GM23338 (cell line): ENCODE measurements at regions not wholly inside any gene's neighbourhood (a gene's known extent, or its start where the extent isn't known, plus 50 kb on each side); places are given as distances from the start of the nearest gene placed in this dataset.

Experiments used
- ATAC-seq: fragments of 200-7000 bp; cut with Tn5 transposase; 3 replicates; pipeline ENCODE4 v1.9.1; 2020
- DNase-seq: peaks from one replicate; pipeline ENCODE4 v3.0.0-alpha.2; 2015; ENCODE audit warnings: low spot score
- H2AFZ ChIP-seq: fragments of 200-600 bp; sonication (generic); 2 replicates; pipeline ENCODE4 v1.8.0; 2016; ENCODE audit warnings: antibody characterized with exemption, mild to moderate bottlenecking, moderate library complexity
- H3F3A ChIP-seq: fragments of 200-600 bp; sonication (generic); replicated peaks from 2 replicates; pipeline ENCODE4 v1.8.0; 2017; ENCODE audit warnings: antibody characterized with exemption, mixed run types, low read depth
- H3K27ac ChIP-seq: fragments of 200-600 bp; sonication (generic); 2 replicates; pipeline ENCODE4 v1.6.1; 2016; ENCODE audit warnings: low read depth
- H3K27me3 ChIP-seq: fragments of 200-600 bp; sonication (generic); 2 replicates; pipeline ENCODE4 v1.8.0; 2016; ENCODE audit warnings: mild to moderate bottlenecking, mixed run types, moderate library complexity; ENCODE audit not compliant: insufficient read depth
- H3K36me3 ChIP-seq: fragments of 200-600 bp; sonication (generic); 2 replicates; pipeline ENCODE4 v1.8.0; 2016; ENCODE audit warnings: mild to moderate bottlenecking; ENCODE audit not compliant: insufficient read depth
- H3K4me1 ChIP-seq: fragments of 200-600 bp; sonication (generic); 2 replicates; pipeline ENCODE4 v1.8.0; 2016; ENCODE audit warnings: mild to moderate bottlenecking, moderate library complexity; ENCODE audit not compliant: insufficient read depth
- H3K4me2 ChIP-seq: fragments of 200-600 bp; sonication (generic); 2 replicates; pipeline ENCODE4 v1.7.1; 2017; ENCODE audit warnings: mixed run types
- H3K4me3 ChIP-seq: fragments of 200-600 bp; sonication (generic); 2 replicates; pipeline ENCODE4 v1.6.1; 2016; ENCODE audit warnings: mixed run types
- H3K79me2 ChIP-seq: fragments of 200-600 bp; sonication (generic); replicated peaks from 2 replicates; pipeline ENCODE4 v1.8.0; 2017; ENCODE audit warnings: mild to moderate bottlenecking; ENCODE audit not compliant: insufficient read depth
- H3K9me2 ChIP-seq: fragments of 200-600 bp; sonication (generic); 2 replicates; pipeline ENCODE4 v1.8.0; 2017; ENCODE audit not compliant: insufficient read depth
- H4K20me1 ChIP-seq: fragments of 200-600 bp; sonication (generic); replicated peaks from 2 replicates; pipeline ENCODE4 v1.8.0; 2017; ENCODE audit warnings: mild to moderate bottlenecking; ENCODE audit not compliant: insufficient read depth
- H3K27ac Mint-ChIP-seq: 2 replicates; pipeline ENCODE4 v1.8.0; 2020; ENCODE audit warnings: inconsistent platforms, mild to moderate bottlenecking, moderate library complexity, mixed read lengths
- H3K27me3 Mint-ChIP-seq: 3 replicates; pipeline ENCODE4 v1.8.0; 2022; ENCODE audit warnings: low read depth, mild to moderate bottlenecking, moderate library complexity, mixed read lengths, inconsistent platforms; ENCODE audit not compliant: insufficient read depth, poor library complexity
- H3K36me3 Mint-ChIP-seq: 3 replicates; pipeline ENCODE4 v1.8.0; 2021; ENCODE audit warnings: low read depth, mild to moderate bottlenecking, inconsistent platforms, moderate library complexity, mixed read lengths
- H3K4me1 Mint-ChIP-seq: 3 replicates; pipeline ENCODE4 v1.8.0; 2020; ENCODE audit warnings: mild to moderate bottlenecking, inconsistent platforms, mixed read lengths
- H3K4me3 Mint-ChIP-seq: 3 replicates; pipeline ENCODE4 v1.8.0; 2021; ENCODE audit warnings: moderate library complexity, mild to moderate bottlenecking, inconsistent platforms, mixed read lengths
- H3K9me3 Mint-ChIP-seq: 3 replicates; pipeline ENCODE4 v1.8.0; 2020; ENCODE audit warnings: moderate library complexity, mild to moderate bottlenecking, inconsistent platforms, mixed read lengths
- CREB1 ChIP-seq: fragments of 250-450 bp; sonication (Bioruptor Pico); IDR thresholded peaks from 2 replicates; pipeline ENCODE4 v1.5.0; 2020; ENCODE audit warnings: low read depth, mild to moderate bottlenecking, moderate library complexity
- CTCF ChIP-seq, 2 experiments: fragments of 200-600 bp in 1 of 2; sonication (generic) in 1 of 2; conservative IDR thresholded peaks; 2 replicates each; pipeline versions ENCODE4 v1.5.1 to v1.6.1; 2016 to 2017; ENCODE audit warnings: antibody characterized with exemption in 2 of 2, low read depth in 2 of 2, mild to moderate bottlenecking in 2 of 2, moderate library complexity in 1 of 2
- ETS1 ChIP-seq: IDR thresholded peaks from 2 replicates; pipeline ENCODE4 v1.6.1; 2016; ENCODE audit warnings: antibody characterized with exemption
- EZH2 ChIP-seq: fragments of 200-600 bp; sonication (generic); IDR thresholded peaks from one replicate; pipeline ENCODE4 v1.8.0; 2017; ENCODE audit warnings: antibody characterized with exemption, mild to moderate bottlenecking, low read depth; ENCODE audit not compliant: unreplicated experiment
- EZH2phosphoT487 ChIP-seq: fragments of 200-600 bp; sonication (generic); IDR thresholded peaks from one replicate; pipeline ENCODE4 v1.8.1; 2018; ENCODE audit warnings: antibody characterized with exemption; ENCODE audit not compliant: unreplicated experiment
- JUNB ChIP-seq: IDR thresholded peaks from one replicate; pipeline ENCODE4 v1.6.1; 2016; ENCODE audit warnings: antibody characterized with exemption; ENCODE audit not compliant: unreplicated experiment
- NANOG ChIP-seq: IDR thresholded peaks from 2 replicates; pipeline ENCODE4 v1.6.1; 2016; ENCODE audit warnings: antibody characterized with exemption, borderline replicate concordance
- REST ChIP-seq: IDR thresholded peaks from one replicate; pipeline ENCODE4 v1.6.1; 2018; ENCODE audit warnings: antibody characterized with exemption; ENCODE audit not compliant: unreplicated experiment
- ZNF114 ChIP-seq: fragments of 250-450 bp; sonication (Bioruptor Pico); IDR thresholded peaks from 2 replicates; pipeline ENCODE4 v1.5.0; 2020; ENCODE audit warnings: mild to moderate bottlenecking, moderate library complexity

DNA sequence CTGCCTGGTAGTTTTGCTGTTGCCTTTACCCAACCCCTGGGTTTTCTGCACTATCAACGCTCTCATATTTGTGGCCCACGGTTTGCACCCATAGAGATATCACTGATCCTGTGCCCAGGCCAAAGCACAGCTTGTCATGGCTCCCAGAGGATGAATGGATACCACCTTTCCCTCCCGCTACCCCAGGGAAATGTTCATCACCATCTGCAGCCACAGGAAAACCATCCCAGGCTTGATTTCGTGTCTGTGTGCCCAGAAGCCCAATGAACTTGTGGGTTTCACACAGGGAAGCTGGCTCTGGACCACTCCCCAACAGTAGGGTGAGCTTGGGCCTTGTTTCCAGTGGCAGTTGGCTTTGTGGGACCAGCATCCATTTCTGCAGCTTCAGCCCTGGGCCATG is 143.1 kb upstream of the GDF10 start (continued):
- TF ChIP-seq EZH2phosphoT487, result no peak
- no peak for TF ChIP-seq CREB1 (CRISPR knock-in tag)
- TF ChIP-seq NANOG, result no peak

GRCh38 chr10:47158116-47159071 is 141.6 kb upstream of the GDF10 start:
- no peak for ATAC-seq
- no peak overlapping the region for H3K27ac Mint-ChIP-seq
- no peak overlapping the region for H3K4me3 ChIP-seq
- H2AFZ ChIP-seq, result no peak overlapping the region
- no peak overlapping the region for H3K4me2 ChIP-seq
- no peak overlapping the region for H3K27ac ChIP-seq
- peaks cover 6% of the 10 kb centered on the region for H3K27me3 Mint-ChIP-seq
- no peaks in the 10 kb centered on the region for H3K27me3 ChIP-seq
- no peak for DNase-seq
- peaks cover 4% of the 10 kb centered on the region; the same call in 1 of the 2 replicates for H3K36me3 ChIP-seq
- H3K4me1 Mint-ChIP-seq, result peaks cover under 1% of the 10 kb centered on the region; the same call in 2 of the 3 replicates
- no peak overlapping the region for H3K4me3 Mint-ChIP-seq
- no peaks in the 10 kb centered on the region for H4K20me1 ChIP-seq
- no peaks in the 10 kb centered on the region for H3F3A ChIP-seq
- H3K4me1 ChIP-seq, result no peaks in the 10 kb centered on the region
- H3K36me3 Mint-ChIP-seq, result peaks cover 6% of the 10 kb centered on the region; the same call in 2 of the 3 replicates
- H3K9me2 ChIP-seq, result no peaks in the 10 kb centered on the region
- TF ChIP-seq CREB1 (CRISPR knock-in tag) (no peak), NANOG (no peak), CTCF (conservative IDR thresholded peaks at IDR 0.05; ENCODE audit: low read depth in 2 of 2) (no peak), ZNF114 (CRISPR knock-in tag) (no peak), ETS1 (no peak)
- no peaks in the 10 kb centered on the region for H3K79me2 ChIP-seq
- peaks cover 29% of the 10 kb centered on the region for H3K9me3 Mint-ChIP-seq

DNA sequence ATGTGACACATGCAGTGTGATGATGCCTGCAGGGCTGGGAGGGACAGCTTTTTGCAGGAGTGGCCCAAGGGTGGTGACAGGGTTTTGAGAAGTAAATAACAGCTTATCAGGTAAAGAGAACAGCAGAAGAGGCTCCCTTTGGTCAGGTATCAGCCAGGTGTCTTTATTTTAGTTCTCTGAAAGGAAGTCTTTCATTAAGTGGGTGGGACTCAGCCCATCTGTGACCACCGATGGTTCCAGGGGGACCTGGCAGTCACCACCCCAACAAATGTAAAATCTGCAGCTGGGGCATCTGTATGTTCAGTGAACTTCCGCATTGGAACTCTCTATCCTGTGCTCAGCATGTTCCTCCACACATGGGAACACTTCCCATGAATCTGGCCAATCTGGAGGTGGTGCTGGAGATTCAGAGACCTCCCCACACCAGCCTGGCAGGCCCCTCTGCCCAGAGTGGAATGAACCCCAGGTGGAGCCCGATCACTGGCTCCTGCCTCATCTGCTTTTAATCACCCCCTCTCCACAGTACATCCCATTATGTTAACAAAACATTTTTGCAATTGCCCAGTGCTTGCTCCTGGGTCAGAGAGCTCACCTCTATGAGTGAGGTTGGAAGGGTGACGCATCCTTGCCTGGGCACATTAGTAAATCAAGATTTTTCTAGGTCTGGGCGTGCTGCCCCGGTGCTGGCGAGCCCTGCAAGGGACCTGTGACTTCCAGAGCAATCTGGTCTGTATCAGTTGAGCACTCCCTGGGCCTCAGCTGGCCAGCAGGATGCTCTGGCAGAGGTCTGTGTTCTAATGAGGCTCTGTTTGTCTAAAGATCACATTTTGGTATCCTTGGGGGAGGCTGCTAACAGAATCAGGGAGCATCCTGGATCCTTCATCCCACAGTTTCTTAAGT is 140.4 kb upstream of the GDF10 start:
- H3K27ac ChIP-seq, result no peak overlapping the region
- H3K36me3 ChIP-seq, result peaks cover 4% of the 10 kb centered on the region; the same call in 1 of the 2 replicates
- no peak overlapping the region for H2AFZ ChIP-seq
- H3K79me2 ChIP-seq, result no peaks in the 10 kb centered on the region
- Mint-ChIP-seq H3K27me3 (peaks cover 6% of the 10 kb centered on the region), H3K36me3 (peaks cover 6% of the 10 kb centered on the region; the same call in 2 of the 3 replicates), H3K4me1 (no peaks in the 10 kb centered on the region; the same call in 2 of the 3 replicates), H3K27ac (no peak overlapping the region), H3K9me3 (peaks cover 26% of the 10 kb centered on the region), H3K4me3 (no peak overlapping the region)
- H4K20me1 ChIP-seq, result no peaks in the 10 kb centered on the region
- no peak for DNase-seq
- H3F3A ChIP-seq, result no peaks in the 10 kb centered on the region
- H3K4me3 ChIP-seq, result no peak overlapping the region
- H3K9me2 ChIP-seq, result no peaks in the 10 kb centered on the region
- H3K27me3 ChIP-seq, result no peaks in the 10 kb centered on the region
- H3K4me2 ChIP-seq, result no peak overlapping the region
- ATAC-seq, result no peak
- H3K4me1 ChIP-seq, result no peaks in the 10 kb centered on the region
- TF ChIP-seq EZH2 (no peak), NANOG (no peak), CTCF (conservative IDR thresholded peaks at IDR 0.05; ENCODE audit: low read depth in 2 of 2) (no peak), JUNB (no peak), ZNF114 (CRISPR knock-in tag) (no peak), EZH2phosphoT487 (no peak), REST (no peak)
